Anterior cingulate cortex (tissue), 58 donors: ENCODE measurements at regions not wholly inside any gene's neighbourhood (a gene's known extent, or its start where the extent isn't known, plus 50 kb on each side); places are given as distances from the start of the nearest gene placed in this dataset.

Experiments used
- DNase-seq, 58 donors: peaks; one replicate each; lab custom pipeline; 2025; lab: John Stamatoyannopoulos, UW

DNA sequence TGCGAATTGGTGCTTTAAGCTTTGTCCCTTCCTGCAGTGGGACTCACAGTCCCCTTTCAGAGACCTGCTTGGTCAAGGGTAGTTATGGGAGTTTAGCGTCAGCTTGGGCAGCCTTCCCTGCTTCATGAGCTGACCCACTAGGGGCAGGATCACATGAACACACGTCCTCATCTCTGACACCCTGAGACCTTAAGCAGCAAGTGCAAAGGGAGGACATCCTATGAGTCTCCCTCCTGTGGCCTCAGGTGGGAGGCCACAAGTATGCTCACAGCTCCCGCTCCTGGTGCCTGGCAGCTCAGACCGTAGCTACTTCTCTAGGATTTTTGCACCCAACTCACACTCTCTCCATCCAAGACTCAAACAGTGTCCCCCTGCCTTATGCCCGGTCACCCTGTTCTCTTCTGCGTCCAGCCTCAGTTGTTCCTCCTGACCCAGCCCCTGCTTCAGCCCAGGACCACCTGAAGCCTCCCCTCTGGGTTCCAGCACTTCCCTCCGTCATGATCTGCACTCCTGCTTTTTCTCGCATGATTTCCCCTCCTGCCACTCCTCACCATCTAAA lies 136.6 kb upstream of the FAM20C start:
- DNase-seq, result no peak

DNA sequence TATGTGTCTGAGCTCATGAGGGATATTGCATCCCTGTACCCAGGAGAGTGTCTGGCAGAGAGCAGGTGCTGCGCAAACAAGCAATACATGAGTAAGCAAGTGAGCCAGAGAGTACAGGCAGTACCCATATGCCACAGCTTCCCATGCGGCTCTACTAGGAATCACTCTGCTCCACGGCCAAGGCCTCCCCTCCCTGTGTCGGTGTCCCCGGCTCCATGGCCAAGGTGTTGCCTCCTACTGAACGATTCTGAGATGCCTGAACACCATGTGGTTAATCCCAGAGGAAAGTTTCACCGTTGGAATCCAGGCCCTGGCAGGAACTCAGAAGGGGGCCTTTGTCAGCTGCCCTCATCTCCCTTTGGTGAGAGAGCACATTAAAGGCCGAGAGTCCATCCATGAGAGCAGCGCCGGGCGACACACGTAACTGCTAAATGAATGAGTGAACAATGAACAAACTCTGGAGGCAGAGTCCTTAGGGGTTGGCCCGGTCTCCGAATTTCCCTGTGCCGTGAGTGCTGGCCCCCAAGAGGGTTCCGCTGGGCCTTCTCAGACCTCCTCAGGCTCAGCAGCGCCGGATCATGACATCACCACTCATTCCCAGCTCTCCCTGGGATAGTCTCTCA lies 136.0 kb upstream of the FAM20C start:
- DNase-seq, result no peak

DNA sequence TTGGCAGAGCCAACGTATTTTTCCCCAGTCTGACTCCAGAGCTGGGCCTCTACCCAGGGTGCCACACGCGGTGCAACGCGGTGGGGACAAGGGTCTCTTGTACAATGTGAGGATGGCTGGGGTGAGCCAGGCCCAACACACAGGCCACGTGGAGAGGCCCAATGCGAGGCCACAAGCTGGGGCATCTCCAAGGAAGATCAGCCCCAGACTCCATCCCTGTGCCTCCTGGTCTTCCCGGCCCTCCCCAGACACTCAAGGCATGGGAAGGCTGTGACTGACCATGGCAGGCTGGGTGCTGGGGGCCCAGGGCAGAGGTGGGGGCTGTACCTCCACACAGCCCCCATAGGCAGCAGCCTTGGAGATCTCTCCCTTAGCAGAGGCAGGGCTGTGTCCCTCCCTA lies 135.3 kb upstream of the FAM20C start:
- no peak for DNase-seq

DNA sequence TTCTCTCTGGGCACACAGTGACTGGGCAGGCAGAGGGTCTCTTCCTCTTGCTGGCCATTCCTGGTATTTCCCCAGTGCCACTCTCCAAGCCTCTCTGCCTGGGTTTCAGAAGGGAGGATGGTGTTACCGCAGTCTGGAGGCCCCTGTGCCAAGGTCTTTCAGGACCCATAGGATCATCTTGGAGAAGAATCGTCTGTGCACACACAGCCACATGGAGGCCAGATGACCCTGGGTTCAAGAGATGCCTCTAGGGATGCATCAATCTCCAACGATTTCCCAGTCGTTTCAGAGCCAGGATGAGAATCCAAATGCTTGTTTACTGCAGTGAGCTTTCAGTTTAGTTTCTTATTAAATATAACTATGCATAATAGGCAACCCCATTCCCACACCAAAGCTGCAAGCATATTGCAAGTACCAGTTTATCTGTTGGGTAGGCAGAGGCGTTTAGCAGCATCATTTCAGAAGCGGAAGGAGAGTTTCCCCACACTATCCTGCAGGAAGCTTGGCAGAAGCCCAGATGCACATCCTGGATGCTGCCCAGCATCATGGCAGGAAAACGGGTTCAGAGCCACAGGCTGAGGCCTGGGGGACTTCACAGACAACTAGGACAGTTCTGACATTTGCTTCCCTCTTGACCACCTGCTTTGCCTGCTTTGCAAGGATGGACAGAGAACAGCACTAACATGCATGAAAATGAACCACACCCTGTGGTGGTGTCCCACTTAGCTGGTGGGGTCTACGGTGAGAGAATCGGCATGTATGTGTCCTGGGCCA lies 134.7 kb upstream of the FAM20C start:
- peak in 6 of 58 donors; percentile 12 to 42 (median 24) for DNase-seq

DNA sequence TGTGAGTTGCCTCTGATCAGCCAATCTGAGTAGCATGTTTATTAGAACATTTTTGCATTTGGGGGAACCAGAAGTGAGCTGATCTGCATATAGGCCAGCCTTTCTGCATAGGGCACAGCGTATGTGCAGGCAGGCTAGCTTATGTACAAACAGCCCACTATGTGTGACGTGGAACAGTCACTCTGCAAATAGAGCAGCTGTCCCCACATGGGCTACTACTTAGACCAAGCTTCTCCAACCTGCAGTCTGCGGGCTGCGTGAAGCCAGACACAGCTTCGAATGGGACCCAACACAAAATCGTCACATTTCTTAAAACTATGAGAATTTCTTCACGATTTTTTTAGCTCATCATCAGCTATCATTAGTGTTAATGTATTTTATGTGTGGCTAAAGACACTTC lies 134.1 kb upstream of the FAM20C start:
- no peak for DNase-seq

DNA sequence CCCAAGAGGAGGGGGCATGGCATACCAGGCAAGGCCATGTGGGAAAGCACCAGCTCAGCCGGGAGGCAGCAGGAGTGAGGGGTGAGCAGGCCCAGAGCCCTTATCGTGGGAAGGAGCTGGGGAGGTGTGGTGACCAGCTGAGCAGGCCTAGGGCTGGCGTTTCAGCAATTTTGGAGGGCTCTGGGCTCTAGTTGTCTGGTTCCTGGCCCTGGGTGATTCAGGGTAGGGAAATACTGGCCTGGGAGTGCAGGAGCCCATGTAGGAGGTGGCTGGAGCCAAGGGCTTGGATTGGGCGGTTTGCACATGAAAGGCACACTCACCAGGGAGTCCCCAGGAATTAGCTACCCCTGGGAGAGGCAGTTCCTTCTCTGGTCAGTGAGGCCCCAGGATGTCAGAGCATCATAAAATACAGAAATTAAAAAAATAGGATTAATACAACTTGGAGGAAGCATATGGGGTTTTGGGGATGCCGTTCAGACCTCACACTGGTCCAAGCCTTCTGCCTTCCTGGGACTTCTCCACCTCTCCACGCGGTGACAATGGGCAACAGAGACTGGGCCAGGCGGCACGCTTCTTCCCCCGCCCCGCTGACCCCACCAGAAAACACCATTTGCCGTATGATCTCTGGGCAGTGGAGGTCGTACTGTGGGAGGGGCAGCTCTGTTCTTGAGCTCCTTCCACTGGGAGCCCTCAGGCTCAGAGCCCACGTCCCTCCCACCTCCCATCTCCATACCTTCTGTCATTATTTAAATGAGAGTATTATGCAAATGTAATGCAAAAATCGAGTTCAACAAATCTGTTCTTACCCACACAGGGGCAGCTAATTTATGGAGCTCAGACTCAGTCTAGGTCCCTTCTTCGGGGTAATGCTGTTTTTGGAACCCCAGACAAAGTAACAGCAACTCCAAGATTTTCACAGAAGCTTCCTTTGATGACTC lies 133.0 kb upstream of the FAM20C start:
- no peak for DNase-seq

DNA sequence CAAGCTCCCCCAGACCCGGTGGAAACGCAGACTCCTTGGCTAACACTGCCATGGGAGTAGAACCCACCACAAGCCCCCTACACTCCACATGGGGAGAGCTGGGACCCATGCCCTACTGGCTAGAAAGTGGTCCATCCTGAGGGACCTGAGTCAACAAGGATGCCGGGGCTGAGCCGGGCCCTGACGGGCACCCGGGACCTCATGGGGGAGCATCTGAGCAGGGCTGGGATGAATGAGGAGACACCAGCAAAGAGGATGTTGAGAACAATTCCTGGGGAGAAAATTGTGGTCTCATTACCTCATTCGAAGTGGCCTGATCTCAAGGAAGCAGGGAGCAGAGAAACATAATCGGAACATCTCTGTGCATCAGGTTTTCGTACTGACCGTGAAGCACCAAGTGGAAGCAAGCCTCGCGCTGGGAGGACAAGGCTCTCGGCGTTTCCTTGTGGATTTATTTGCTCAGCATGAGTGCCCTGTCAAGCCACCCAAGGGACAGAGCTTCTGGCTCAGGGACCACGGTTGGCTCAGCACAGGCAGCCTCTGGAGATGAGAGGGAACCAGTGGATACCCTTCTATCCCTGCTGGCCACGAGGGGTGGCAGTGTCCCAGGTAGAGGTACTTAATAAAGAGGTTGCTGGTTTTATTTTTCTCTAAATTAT lies 132.2 kb upstream of the FAM20C start:
- no peak for DNase-seq

DNA sequence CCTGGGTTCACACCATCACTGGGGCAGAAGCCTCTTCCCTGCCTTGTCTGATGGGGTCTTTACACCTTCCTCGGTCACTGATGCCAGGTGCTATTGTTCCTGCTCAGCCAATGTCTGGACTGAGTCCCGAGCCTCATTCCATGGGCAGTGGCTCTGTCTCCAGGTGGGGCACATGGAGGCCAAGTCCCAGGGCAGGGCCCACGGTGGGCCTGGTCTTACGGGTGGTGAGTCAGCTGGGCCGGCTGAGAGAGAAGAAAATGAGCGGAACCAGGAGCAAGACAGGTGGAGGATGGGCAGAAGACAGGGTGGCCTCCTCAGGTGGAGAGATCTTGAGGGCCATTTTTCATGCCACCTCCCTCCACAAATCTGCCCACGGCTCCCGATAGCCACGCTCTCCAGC lies 131.7 kb upstream of the FAM20C start:
- DNase-seq, result no peak

DNA sequence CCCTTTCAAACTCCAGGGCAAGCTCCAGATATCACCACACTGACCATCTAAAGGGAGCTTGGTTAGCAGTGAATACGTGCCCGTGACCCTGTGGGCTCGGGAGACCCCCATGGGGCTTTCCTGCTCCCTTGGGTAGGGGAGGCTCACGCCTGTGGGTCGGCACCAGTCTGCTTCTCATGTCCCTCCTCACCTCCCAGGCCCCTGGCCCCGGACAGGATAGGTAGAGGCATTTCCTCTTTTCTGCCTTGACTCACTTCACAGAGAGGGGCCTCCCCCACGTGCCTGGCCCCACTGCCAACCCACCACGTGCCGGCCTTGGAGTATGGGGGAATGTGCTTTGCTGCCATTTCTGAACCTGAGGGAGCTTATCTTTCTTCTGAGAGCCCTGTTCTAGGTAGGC lies 131.3 kb upstream of the FAM20C start:
- DNase-seq, result no peak

DNA sequence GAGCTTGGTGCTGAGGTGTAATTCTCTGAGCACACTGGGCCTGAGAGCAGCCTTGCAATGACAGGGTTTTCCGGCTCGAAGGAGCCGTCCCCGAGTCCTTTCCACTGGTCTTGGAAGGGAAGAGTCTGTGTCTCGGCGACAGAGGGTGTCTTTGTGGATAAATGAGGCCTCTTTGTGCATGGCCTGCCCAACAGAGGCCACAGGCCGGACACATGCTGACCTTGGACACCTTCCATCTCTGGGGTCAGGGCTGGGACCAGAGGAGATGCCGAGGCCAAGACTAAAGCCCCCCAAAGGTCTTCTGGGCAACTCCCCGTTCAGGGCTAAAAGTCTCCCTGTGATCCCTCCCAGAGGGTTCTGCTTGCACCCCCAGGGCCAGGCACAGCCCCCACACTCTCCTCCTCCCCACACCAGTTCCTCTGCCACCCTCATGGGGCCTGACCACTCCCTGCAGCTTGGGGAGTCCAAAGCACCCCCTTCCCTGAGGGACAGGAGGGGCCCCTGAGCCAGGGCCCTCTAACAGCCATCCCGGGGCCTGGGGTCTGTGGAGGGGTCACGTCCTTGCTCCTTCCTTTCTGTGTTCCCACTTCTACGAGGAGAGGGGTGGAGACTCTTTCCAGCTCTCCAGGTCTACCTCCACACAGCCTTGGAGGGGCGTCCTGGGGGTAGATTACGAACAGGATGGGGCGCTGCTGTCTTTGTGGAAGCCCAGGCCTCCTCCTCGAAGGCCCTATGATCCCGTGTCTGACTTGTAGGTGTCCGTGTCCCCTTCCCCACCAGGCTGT lies 130.6 kb upstream of the FAM20C start:
- no peak for DNase-seq

DNA sequence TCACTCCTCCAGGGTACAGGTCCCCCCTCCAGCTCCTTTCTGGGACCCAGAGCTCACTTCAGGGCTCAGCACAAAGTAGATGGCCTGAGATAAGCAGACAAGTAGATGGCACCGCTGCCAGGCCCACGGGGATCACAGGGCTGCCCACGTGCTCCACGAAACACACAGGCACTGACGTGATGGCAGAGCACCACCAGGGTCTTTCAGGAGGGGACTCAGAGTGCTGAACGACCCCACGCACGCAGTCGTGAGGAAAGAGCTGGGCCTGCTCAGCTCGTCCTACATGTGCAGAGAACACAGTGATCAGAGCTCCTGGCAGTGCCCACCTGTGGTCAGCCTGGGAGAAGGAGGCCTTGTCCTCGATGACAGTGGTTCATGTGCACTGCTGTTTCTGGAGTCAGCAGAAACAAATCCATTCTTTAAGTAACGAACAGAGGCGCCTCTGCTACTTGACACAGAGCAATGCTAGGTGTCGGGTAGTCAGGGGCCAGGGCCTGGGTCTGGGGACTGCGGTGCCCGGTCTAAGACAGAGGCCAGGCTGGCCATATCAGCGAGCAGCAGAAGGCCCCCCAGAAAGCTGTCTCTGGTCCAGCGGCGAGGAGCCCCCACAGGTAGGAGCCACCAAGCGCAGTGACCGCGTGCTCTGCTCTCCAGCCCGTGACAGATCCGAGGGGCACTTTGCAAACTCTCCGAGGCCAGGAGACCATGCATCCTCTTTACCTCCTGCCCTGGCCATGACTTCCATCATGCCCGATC lies 129.8 kb upstream of the FAM20C start:
- DNase-seq, result no peak

DNA sequence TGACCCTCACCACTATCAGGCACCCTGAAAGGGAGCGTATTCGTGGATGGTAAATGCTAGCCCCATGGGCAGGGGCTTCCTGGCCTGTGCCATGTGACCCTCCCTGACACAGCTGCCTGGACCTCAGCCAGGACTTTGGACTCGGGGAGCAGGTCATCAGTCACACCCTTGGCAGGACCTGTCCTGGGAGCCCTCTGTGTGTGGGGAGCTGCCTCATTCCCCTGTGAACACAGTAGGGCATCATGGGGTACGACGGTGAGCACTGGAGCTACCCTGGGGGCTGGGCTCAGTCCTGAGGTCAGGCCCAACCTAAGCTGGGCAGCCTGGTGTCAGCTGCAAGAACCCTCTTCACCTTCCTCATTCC lies 129.3 kb upstream of the FAM20C start:
- DNase-seq, result no peak

DNA sequence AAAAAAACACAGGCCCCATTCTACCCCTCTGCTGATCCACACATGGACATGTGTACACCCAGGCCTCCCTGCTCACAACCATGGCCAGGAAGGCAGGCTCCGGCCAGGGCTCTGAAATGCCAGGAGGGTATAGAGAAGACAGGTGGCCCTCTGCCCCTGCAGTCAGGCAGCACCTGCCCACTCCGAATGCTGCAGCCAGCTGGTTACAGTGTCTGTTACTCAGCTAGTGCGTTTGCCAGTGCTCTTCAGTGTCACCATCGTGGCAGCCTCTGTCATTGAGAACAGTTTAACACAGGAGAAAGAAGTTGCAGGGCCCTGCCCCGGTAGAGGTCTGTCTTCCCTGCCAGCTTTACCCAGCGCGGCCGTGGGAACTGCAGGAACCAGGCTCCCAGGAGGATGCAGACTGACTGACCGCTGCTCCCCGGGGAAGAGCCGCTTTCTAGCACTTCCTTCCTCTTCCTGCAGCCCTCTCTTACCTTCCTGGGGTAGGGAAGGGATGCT lies 128.8 kb upstream of the FAM20C start:
- DNase-seq, result no peak

DNA sequence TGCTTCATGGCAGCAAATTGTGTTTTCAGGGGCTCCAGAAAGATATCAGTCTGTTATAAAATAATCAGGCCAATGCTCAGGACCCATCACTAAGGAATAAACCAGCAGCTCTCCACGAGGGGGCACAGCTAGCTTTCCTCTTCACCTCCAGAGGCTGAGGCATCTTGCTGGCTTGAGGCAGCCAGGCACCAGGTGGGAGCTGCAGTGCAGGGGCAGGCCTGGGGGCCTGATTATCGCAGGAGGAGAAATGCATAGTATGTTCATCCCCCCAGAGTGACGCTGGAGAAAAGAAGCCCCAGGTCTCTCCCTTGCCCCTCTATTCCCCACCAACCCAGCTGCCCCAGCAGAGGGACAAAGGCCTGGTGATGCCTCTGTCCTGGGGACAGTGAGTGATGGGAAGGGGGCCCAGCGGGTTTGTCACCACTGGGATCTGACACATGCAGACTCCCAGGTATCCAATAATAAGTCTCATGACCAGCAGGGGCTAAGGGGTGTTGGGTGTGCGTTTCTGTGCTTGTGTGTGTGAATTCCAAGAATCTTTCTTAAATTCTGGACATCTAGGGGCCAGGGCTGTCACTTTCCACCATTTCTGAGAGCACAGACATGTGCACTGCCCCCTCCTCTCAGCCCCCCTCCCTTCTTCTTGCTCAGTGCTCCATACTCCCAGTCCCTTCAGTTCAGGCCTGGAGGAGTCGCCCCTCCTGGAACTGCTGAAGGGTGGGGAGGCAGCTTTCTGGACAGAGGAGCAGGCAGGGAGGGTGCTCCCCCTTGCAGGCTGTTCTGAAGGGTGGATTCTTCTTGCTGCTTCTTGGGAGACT lies 128.1 kb upstream of the FAM20C start:
- peak in 48 of 58 donors; percentile 7 to 77 (median 45) for DNase-seq

DNA sequence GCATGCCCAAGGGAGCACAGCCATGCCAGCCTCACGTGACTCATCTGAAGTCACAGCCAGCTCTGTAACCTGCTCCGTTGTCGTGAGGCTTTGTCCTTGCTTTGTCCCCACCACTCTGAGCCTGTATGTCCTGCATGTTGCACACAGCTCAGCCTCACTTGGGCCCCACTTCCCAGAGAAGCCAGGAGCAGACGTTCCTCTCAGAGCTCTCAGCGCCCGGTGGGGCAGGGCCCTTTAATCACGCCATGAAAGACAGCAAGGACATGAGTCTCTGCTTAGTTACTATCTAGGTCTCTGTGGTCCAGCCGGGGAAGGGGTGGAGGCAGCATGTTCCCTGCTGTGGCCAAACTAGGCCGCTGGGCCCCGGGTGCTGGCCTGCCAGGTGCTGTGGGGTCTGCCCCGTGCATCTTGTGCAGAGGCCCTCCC lies 127.4 kb upstream of the FAM20C start:
- no peak for DNase-seq

DNA sequence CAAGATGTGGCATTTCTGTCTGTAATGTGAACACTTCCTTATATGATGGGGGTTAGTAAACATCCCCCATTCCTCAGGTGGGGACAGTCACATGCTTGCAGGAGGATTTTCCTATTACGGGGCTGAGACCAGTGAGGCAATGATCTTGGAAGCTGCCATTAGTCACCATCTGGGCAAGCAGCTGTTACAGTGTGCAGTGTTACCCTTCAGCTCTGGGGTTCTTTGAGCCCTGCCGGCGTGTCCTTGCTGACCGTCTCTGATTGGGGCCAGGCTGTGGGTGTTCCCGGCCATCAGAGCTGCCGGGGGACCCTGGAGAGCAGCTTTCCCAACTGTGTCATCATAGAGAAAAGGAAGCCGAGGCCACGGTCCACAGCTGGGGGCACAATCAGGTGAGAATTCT lies 126.8 kb upstream of the FAM20C start:
- no peak for DNase-seq

DNA sequence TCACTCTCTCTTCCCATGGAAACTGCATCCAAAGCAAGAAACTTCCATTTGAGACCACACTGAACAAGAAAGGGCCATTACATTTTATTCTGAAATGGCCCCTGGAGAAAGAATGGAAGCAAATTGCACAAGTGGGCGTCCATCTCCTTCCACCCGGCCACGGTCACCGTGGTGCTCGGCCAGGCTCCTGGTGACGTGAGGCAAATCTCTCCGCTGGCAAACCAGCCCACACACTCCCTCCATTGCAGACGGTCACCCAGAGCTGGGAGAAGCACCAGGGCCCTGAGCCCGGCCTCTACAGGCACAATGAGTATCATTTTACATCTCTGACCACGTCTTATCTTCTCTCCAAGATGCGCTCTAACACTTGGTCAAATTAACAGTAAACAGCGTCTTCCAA lies 126.1 kb upstream of the FAM20C start:
- no peak for DNase-seq

DNA sequence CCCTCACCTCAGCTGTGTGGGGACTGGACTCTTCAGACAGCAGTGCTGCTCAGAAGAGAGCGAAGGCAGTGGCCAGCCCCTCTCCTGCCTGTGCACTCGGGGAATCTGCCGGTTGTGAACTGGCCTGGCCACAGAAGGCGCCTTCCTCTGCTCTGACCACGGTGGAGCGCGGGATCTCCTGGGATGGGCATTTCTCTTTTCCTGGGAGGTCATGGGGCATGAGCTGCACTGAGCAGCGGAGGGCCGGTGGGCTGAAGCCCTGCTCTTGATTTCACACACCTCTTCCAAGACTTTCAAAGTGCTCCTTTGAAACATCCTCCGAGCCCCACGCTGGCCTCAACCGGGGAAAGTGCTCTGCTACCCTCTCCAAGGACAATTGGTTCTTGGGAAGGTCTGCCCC lies 125.6 kb upstream of the FAM20C start:
- no peak for DNase-seq
